GM12873 (cell line): ENCODE measurements at regions not wholly inside any gene's neighbourhood (a gene's known extent, or its start where the extent isn't known, plus 50 kb on each side); places are given as distances from the start of the nearest gene placed in this dataset.

Experiments
- CTCF ChIP-seq: IDR thresholded peaks from 2 replicates; pipeline ENCODE4 v1.5.1; 2012; ENCODE audit warnings: low read depth, mild to moderate bottlenecking, moderate library complexity, low read length, control low read depth; ENCODE audit not compliant: insufficient read depth; ENCODE audit errors: missing control alignments

GRCh38 chrX:46263494-46263893 is 281.7 kb downstream of the ZNF674 start:
- no peak for TF ChIP-seq CTCF

DNA sequence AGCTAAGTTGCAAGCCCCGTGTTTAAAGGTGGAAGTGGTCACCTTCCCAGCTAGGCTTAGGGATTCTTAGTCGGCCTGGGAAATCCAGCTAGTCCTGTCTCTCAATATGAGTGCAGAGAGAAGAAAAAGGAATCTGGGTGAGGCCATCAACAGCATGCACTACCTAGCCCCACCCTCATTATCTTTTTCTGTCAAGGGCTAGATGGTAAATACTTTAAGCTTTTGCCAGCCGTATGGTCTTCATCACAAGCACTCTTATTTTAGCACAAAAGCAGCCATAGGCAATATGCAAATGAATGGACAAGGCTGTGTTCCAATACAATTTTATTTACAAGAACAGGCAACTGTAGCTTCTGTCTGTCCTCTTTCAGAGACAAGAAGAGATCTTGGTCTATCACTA is 282.9 kb downstream of the ZNF674 start:
- no peak for TF ChIP-seq CTCF

DNA sequence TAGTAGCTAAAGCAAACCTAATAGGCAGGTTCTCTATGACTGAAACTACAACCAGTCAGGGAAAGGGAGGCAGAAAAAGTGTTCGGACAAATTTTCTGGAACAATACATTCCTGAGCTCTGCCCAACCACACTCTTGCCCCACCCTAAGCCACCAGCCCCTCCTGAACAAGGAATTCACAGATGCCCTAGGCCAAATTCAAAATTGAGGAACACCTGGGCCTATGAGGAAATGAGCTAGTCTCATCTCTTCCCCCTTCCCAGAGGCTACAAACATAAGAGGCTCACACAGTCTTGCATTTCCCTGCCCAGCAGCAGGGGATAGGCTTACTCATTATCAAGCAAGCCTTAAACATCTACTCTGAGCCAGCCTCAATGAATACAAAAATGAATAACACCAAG is 284.7 kb downstream of the ZNF674 start:
- no peak for TF ChIP-seq CTCF

- no peak for TF ChIP-seq CTCF
Measured at GRCh38 chrX:46258356-46258755, 286.9 kb downstream of the ZNF674 start.

DNA sequence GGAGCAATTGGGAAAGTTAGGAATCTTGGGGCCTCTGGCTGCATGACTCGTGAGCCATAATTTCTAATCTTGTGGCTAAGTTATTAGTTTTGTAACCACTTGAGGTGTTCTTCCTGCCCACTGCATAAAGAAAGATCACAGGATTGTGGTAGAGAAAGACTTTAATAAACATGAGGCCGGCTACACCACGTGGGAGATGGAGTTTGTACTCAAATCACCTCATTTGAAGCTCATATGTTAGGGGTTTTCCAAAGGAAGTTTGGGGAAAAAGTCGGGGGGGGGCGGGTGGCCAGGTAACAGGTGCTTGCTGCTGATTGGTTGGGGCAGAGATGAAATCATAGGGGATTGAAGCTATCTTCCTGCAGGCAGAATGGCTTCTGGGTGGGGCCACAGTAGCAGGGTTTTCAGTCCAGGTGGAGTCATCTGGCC is 287.8 kb downstream of the ZNF674 start:
- no peak for TF ChIP-seq CTCF

- TF ChIP-seq CTCF, result no peak
Measured at GRCh38 chrX:46256875-46257274, 288.3 kb downstream of the ZNF674 start.

DNA sequence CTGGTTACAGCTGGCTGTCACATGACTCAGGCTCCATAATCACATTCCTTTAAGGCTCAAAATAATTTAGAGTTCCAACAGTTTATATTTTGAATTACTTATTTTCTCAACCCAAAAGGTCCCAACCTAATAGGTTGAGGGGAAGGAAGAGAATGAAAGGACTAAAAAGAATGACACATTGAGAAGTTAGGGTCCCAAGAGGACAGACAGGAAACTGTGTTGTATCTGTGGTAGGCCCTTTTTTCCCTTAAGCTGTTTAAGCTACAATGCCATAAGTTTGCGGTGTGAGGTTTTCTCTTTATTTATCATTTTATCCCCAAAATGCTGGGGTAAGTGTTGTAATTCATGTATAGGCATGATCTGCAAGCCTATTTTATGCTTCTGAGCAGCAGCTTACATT is 290.2 kb downstream of the ZNF674 start:
- no peak for TF ChIP-seq CTCF

DNA sequence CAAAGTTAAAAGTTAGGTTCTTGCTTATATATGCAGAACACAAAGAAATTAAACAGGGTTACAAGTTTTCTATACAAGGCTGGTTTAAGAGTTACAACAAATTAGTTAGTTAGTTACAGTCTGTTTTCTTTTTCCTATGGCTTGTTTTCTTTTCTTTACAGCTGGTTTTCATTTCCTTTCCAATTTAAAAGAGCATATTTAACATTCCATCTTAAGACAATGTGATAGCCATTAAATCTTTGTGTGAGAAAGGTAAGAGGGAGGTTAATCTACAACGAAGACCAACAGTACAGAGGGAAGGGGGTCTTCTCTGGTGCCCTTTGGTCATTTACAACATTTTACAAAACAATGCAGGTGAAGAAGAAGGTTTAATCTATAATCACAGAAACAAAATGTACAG is 290.6 kb downstream of the ZNF674 start:
- TF ChIP-seq CTCF, result no peak
